ENCODE measurements at regions not wholly inside any gene's neighbourhood (a gene's known extent, or its start where the extent isn't known, plus 50 kb on each side); places are given as distances from the start of the nearest gene placed in this dataset.

DNA sequence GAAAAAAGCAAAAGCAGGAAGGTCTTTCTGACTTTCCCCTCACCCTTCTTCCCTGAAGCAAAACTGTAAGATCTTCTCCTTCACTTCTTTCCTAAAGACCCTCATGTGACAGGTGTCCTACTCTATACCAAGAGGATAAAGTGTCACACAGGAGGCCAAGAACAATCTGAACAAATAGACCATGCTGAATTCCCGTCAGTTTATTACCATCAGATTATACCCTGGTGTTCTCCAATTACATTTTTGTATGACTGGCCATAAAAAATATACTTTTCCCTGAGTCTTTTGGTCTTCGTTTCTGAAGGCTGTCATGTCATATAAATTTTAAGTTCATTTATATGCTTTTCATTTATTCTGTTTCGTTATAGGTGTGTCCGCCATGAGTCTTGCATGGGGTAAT lies 371.4 kb upstream of the CNTN4 start:
- TF ChIP-seq, protein P1, sequence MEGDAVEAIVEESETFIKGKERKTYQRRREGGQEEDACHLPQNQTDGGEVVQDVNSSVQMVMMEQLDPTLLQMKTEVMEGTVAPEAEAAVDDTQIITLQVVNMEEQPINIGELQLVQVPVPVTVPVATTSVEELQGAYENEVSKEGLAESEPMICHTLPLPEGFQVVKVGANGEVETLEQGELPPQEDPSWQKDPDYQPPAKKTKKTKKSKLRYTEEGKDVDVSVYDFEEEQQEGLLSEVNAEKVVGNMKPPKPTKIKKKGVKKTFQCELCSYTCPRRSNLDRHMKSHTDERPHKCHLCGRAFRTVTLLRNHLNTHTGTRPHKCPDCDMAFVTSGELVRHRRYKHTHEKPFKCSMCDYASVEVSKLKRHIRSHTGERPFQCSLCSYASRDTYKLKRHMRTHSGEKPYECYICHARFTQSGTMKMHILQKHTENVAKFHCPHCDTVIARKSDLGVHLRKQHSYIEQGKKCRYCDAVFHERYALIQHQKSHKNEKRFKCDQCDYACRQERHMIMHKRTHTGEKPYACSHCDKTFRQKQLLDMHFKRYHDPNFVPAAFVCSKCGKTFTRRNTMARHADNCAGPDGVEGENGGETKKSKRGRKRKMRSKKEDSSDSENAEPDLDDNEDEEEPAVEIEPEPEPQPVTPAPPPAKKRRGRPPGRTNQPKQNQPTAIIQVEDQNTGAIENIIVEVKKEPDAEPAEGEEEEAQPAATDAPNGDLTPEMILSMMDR (IDR thresholded peaks at IDR 0.05), result no peak
- no peak for TF ChIP-seq POLR2A (IDR thresholded peaks at IDR 0.05)
